Trophoblast cell (in vitro differentiated cells and primary cell): ENCODE measurements at regions not wholly inside any gene's neighbourhood (a gene's known extent, or its start where the extent isn't known, plus 50 kb on each side); places are given as distances from the start of the nearest gene placed in this dataset.
A peak's percentile ranks its signal among the peaks of the same experiment; 100 is the strongest.

Experiments
- DNase-seq, 2 donors: peaks; one replicate each; pipeline ENCODE4 v3.0.0-alpha.2; 2016
- H2AFZ ChIP-seq: 2 replicates; pipeline ENCODE4 v1.6.1; 2013; ENCODE audit warnings: low read length, moderate library complexity, mild to moderate bottlenecking; ENCODE audit not compliant: insufficient read depth, poor library complexity
- H2AK5ac ChIP-seq: 2 replicates; pipeline ENCODE4 v1.6.1; 2013; ENCODE audit warnings: mild to moderate bottlenecking, low read length
- H2BK120ac ChIP-seq: 2 replicates; pipeline ENCODE4 v1.6.1; 2013; ENCODE audit warnings: low read length, mild to moderate bottlenecking, moderate library complexity; ENCODE audit not compliant: insufficient read depth, poor library complexity
- H2BK12ac ChIP-seq: 2 replicates; pipeline ENCODE4 v1.6.1; 2013; ENCODE audit warnings: mild to moderate bottlenecking, low read length, moderate library complexity
- H2BK5ac ChIP-seq: 2 replicates; pipeline ENCODE4 v1.6.1; 2013; ENCODE audit warnings: low read length, low read depth, moderate library complexity, mild to moderate bottlenecking; ENCODE audit not compliant: poor library complexity
- H3K14ac ChIP-seq: 2 replicates; pipeline ENCODE4 v1.6.1; 2013; ENCODE audit warnings: mild to moderate bottlenecking, low read length
- H3K18ac ChIP-seq: 2 replicates; pipeline ENCODE4 v1.6.1; 2013; ENCODE audit warnings: mild to moderate bottlenecking, low read length
- H3K23ac ChIP-seq: 2 replicates; pipeline ENCODE4 v1.6.1; 2013; ENCODE audit warnings: low read length
- H3K27ac ChIP-seq: 2 replicates; pipeline ENCODE4 v1.5.1; 2013; ENCODE audit warnings: low read depth, mild to moderate bottlenecking, inconsistent platforms, low read length, moderate library complexity
- H3K27me3 ChIP-seq: 2 replicates; pipeline ENCODE4 v1.6.1; 2013; ENCODE audit warnings: inconsistent platforms, mild to moderate bottlenecking, low read length, moderate library complexity; ENCODE audit not compliant: insufficient read depth
- H3K36me3 ChIP-seq, 2 experiments: 1 replicate in 1 of 2; 2 replicates in 1 of 2; pipeline ENCODE4 v1.6.1; 2013; ENCODE audit warnings: low read length in 2 of 2, mild to moderate bottlenecking in 2 of 2, moderate library complexity in 1 of 2; ENCODE audit not compliant: insufficient read depth in 2 of 2, control insufficient read depth in 1 of 2
- H3K4ac ChIP-seq: 2 replicates; pipeline ENCODE4 v1.6.1; 2013; ENCODE audit warnings: low read depth, mild to moderate bottlenecking, low read length, moderate library complexity
- H3K4me1 ChIP-seq, 2 experiments: 1 replicate in 1 of 2; 2 replicates in 1 of 2; pipeline ENCODE4 v1.6.1; 2013; ENCODE audit warnings: low read length in 2 of 2, mild to moderate bottlenecking in 2 of 2, moderate library complexity in 1 of 2; ENCODE audit not compliant: insufficient read depth in 2 of 2, control insufficient read depth in 1 of 2
- H3K4me2 ChIP-seq: 2 replicates; pipeline ENCODE4 v1.6.1; 2013; ENCODE audit warnings: inconsistent platforms, mild to moderate bottlenecking, low read length, moderate library complexity
- H3K4me3 ChIP-seq: 2 replicates; pipeline ENCODE4 v1.5.1; 2013; ENCODE audit warnings: mild to moderate bottlenecking, low read depth, low read length, inconsistent platforms
- H3K79me1 ChIP-seq: one replicate; pipeline ENCODE4 v1.6.1; 2013; ENCODE audit warnings: low read length
- H3K79me2 ChIP-seq: 2 replicates; pipeline ENCODE4 v1.6.1; 2013; ENCODE audit warnings: low read length, mild to moderate bottlenecking; ENCODE audit not compliant: control insufficient read depth, insufficient read depth, poor library complexity
- H3K9ac ChIP-seq: 2 replicates; pipeline ENCODE4 v1.6.1; 2013; ENCODE audit warnings: mild to moderate bottlenecking, low read length
- H3K9me3 ChIP-seq: 2 replicates; pipeline ENCODE4 v1.6.1; 2013; ENCODE audit warnings: low read depth, mild to moderate bottlenecking, control low read depth, inconsistent platforms, low read length; ENCODE audit not compliant: insufficient read depth
- H4K12ac ChIP-seq: 2 replicates; pipeline ENCODE4 v1.6.1; 2013; ENCODE audit warnings: low read depth, mild to moderate bottlenecking, low read length, moderate library complexity
- H4K8ac ChIP-seq: 2 replicates; pipeline ENCODE4 v1.6.1; 2013; ENCODE audit warnings: low read depth, mild to moderate bottlenecking, low read length, moderate library complexity
- H4K91ac ChIP-seq: one replicate; pipeline ENCODE4 v1.6.1; 2013; ENCODE audit warnings: low read depth, mild to moderate bottlenecking, low read length, moderate library complexity
- WGBS: extraction: QIAGEN DNeasy Blood & Tissue Kit; methylation state at CpG from one replicate; pipeline ENCODE4 v1.1.7; 2013; ENCODE audit warnings: missing lambda C conversion rate; ENCODE audit not compliant: insufficient read length, insufficient coverage; ENCODE audit errors: extremely low coverage; 5-methylcytosine and 5-hydroxymethylcytosine counted together

DNA sequence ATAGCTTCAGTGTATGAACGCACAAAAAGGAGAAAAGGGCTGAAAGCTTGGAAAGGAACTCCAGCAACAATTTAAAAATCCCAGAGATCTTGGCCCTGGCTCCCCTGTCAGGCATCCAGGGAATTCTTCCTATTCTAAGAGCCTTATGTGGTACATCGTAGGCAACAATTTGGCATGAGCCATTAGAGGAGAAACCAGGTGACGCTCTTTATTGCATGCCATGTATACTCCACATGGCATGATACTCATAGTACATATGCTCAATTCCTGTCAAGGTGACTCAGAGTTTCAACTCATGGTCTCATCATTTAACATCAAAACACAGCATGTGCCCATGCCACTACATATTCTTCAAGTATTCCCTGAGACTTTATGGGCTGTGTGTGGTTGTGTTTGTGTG lies 191.3 kb downstream of the OR13H1 start:
- no peak overlapping the region for H3K4me2 ChIP-seq
- H3K4me1 ChIP-seq: no peaks in the 10 kb centered on the region
- no peak overlapping the region for H2BK12ac ChIP-seq
- H3K14ac ChIP-seq: no peak overlapping the region
- no peak overlapping the region for H2AK5ac ChIP-seq
- H2BK5ac ChIP-seq: no peak overlapping the region
- no peak overlapping the region for H3K9ac ChIP-seq
- H3K27ac ChIP-seq: no peak overlapping the region
- no peak overlapping the region for H4K12ac ChIP-seq
- no peak overlapping the region for H4K8ac ChIP-seq
- H2AFZ ChIP-seq: no peak overlapping the region
- H3K79me2 ChIP-seq: no peaks in the 10 kb centered on the region
- H4K91ac ChIP-seq: no peak overlapping the region
- no CpG with 5 or more reads among the region's 3 CpGs for WGBS
- no peaks in the 10 kb centered on the region for H3K9me3 ChIP-seq
- DNase-seq: peak in 1 of 2 donors; percentile 57
- H3K27me3 ChIP-seq: no peaks in the 10 kb centered on the region
- H3K79me1 ChIP-seq: no peaks in the 10 kb centered on the region
- no peak overlapping the region for H3K23ac ChIP-seq
- no peaks in the 10 kb centered on the region for H3K36me3 ChIP-seq
- H3K18ac ChIP-seq: no peak overlapping the region
- H2BK120ac ChIP-seq: no peak overlapping the region
- no peak overlapping the region for H3K4me3 ChIP-seq
- no peak overlapping the region for H3K4ac ChIP-seq

DNA sequence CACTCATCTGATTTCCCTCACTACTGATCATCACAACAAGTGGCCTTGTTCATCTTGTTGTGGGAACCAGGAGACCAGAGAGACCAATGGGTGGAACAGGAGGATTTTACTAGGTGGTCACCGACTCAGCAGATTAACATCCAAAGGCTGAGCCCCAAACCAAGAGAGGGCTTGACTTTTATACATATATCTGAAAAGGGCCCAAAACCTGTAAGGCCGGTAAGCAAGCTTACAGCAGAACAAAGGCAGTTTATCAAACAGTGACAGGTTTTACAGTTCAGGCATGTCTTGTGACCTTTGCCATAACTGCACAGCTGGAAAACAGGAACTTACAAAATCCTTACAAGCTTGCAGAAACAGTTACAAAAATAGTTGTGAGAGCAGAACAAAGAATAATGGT lies 195.9 kb downstream of the OR13H1 start:
- no peaks in the 10 kb centered on the region for H3K79me2 ChIP-seq
- no peak overlapping the region for H2BK5ac ChIP-seq
- H3K4me1 ChIP-seq: no peaks in the 10 kb centered on the region
- H3K79me1 ChIP-seq: no peaks in the 10 kb centered on the region
- no CpG with 5 or more reads among the region's 2 CpGs for WGBS
- DNase-seq: peak in 1 of 2 donors; percentile 75
- H2BK120ac ChIP-seq: no peak overlapping the region
- H3K18ac ChIP-seq: no peak overlapping the region
- H3K9me3 ChIP-seq: no peaks in the 10 kb centered on the region
- no peaks in the 10 kb centered on the region for H3K27me3 ChIP-seq
- no peak overlapping the region for H3K9ac ChIP-seq
- no peak overlapping the region for H2BK12ac ChIP-seq
- no peak overlapping the region for H3K4me2 ChIP-seq
- no peak overlapping the region for H3K23ac ChIP-seq
- no peak overlapping the region for H3K27ac ChIP-seq
- no peak overlapping the region for H2AFZ ChIP-seq
- peaks cover 2 to 3% of the 10 kb centered on the region in 2 experiments for H3K36me3 ChIP-seq
- no peak overlapping the region for H3K14ac ChIP-seq
- H4K91ac ChIP-seq: no peak overlapping the region
- no peak overlapping the region for H3K4me3 ChIP-seq
- no peak overlapping the region for H4K8ac ChIP-seq
- no peak overlapping the region for H4K12ac ChIP-seq
- H2AK5ac ChIP-seq: no peak overlapping the region
- no peak overlapping the region for H3K4ac ChIP-seq

DNA sequence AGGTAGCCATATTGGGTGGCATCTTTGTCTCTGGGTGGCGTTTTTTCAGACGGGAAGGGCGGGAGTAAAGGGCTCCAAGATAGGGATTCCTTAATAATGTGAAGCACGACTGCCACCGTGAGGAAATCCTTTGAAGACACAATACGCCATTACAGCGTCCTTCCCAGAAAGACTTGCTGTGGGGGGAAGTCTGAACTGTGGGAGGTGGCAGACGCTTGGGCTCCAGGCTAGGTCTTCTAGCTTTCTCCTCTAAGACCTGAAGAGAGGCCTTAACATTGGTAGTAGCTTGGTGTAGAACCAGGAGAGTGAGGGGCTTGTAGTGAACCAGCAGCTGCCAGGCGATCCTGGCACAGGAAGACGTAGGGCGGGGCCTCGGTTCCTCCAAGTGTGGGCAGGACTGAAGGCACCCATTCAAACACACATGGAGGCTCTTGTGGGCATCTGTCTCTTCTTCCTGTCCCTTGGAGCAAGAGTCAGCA lies 197.3 kb downstream of the OR13H1 start:
- no peak overlapping the region for H2AFZ ChIP-seq
- no peak overlapping the region for H3K4me3 ChIP-seq
- H3K9ac ChIP-seq: no peak overlapping the region
- no CpG with 5 or more reads among the region's 12 CpGs for WGBS
- H3K18ac ChIP-seq: no peak overlapping the region
- H3K27ac ChIP-seq: no peak overlapping the region
- H2BK12ac ChIP-seq: no peak overlapping the region
- no peaks in the 10 kb centered on the region for H3K27me3 ChIP-seq
- DNase-seq: peak; percentile 27 to 97
- H3K4me1 ChIP-seq: no peaks in the 10 kb centered on the region
- no peaks in the 10 kb centered on the region for H3K79me1 ChIP-seq
- H3K9me3 ChIP-seq: no peaks in the 10 kb centered on the region
- no peak overlapping the region for H2BK120ac ChIP-seq
- H3K4me2 ChIP-seq: no peak overlapping the region
- no peaks in the 10 kb centered on the region for H3K79me2 ChIP-seq
- H3K23ac ChIP-seq: no peak overlapping the region
- no peak overlapping the region for H4K12ac ChIP-seq
- H2BK5ac ChIP-seq: no peak overlapping the region
- H4K91ac ChIP-seq: no peak overlapping the region
- no peak overlapping the region for H2AK5ac ChIP-seq
- no peak overlapping the region for H4K8ac ChIP-seq
- H3K4ac ChIP-seq: no peak overlapping the region
- peaks cover 2 to 3% of the 10 kb centered on the region in 2 experiments for H3K36me3 ChIP-seq
- no peak overlapping the region for H3K14ac ChIP-seq

DNA sequence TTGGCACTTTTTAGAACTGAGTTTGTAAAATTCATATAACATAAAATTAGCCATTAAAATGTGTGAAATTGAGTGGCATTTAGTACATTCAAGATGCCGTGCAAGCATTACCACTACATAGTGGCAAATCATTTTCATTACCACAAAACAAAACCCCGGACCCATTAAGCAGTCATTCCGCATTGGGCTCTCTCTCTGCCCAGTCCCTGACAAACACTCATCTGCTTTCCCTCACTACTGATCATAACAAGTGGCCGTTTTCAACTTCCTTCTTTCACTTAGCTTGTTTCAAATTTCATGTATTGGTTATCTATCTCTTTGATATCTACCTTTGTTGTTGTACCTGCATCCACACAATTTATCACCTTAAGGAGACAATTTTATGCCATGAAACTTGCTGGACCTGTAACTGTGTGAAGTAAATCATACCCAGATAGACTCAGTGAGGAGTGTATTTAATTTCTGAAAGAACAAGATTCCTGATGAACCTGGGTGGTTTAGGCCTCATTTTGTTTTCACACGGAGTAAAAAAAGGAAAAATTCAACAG lies 202.1 kb downstream of the OR13H1 start:
- Histone ChIP-seq H3K9ac (no peak overlapping the region), H3K79me1 (no peaks in the 10 kb centered on the region), H4K8ac (no peak overlapping the region), H3K23ac (no peak overlapping the region), H2AK5ac (no peak overlapping the region), H2BK5ac (no peak overlapping the region), H2BK120ac (no peak overlapping the region), H3K36me3 (peaks cover 2 to 8% of the 10 kb centered on the region in 2 experiments), H3K4me3 (no peak overlapping the region), H3K18ac (no peak overlapping the region), H3K27me3 (no peaks in the 10 kb centered on the region), H4K12ac (no peak overlapping the region), H2AFZ (no peak overlapping the region), H3K14ac (no peak overlapping the region), H4K91ac (no peak overlapping the region), H3K9me3 (no peaks in the 10 kb centered on the region), H2BK12ac (no peak overlapping the region), H3K27ac (no peak overlapping the region), H3K4me1 (no peaks in the 10 kb centered on the region), H3K79me2 (no peaks in the 10 kb centered on the region), H3K4ac (no peak overlapping the region), H3K4me2 (no peak overlapping the region)
- no CpG with 5 or more reads among the region's 5 CpGs for WGBS
- DNase-seq: no peak
